Stimulated activated CD4-positive, alpha-beta T cell treated with anti-CD3 and anti-CD28 coated beads, Interleukin-1b, Interleukin-23, amount 100 ng/mL, for 1 hour (primary cell): ENCODE measurements at regions not wholly inside any gene's neighbourhood (a gene's known extent, or its start where the extent isn't known, plus 50 kb on each side); places are given as distances from the start of the nearest gene placed in this dataset.
"Not testable (repeated sequence)": the region's sequence is repeated elsewhere in the genome, so short reads cannot be mapped to it uniquely, and the experiment has no call there.

Source experiments
- DNase-seq, 2 donors: peaks; one replicate each; pipeline ENCODE4 v3.0.0-alpha.2; 2020; ENCODE audit warnings: low read depth in 2 of 2

DNA sequence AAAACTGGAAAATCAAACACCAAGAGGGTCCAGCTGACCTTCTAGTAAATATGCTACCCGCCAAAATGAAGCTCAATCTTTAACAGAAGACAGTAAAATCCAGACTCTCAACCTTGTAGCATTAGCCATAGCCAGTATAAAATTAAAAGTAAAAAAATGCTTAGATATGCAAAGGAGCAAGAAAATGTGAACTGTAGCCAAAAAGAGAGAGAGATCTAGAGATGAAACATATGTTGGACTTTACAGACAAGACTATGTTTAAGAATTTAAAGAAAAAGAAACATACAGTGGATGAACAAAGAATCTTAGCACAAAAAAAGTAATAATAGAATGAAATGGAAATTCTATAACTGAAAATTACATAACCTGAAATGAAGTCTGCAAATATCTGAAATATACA is 344.5 kb downstream of the LRATD1 start:
- no peak for DNase-seq

DNA sequence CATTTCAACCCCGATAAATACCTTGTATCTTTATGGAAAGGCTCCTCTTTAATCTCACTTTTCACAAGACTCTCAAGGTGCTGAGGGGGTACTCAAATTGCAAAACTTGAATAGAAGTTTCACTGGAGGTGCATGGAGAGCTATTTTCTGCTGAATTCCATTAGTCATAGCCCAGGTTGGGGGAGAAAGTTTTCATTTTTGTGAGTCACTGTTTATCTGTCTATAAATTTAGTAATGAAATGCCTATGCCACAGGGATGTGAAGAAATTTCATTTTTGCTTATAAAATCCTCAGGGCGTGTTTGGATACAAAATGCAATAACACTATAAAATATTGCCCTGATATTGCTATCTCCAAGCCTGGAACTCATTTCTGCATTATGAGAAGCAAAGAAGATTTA is 346.3 kb downstream of the LRATD1 start:
- no peak for DNase-seq

DNA sequence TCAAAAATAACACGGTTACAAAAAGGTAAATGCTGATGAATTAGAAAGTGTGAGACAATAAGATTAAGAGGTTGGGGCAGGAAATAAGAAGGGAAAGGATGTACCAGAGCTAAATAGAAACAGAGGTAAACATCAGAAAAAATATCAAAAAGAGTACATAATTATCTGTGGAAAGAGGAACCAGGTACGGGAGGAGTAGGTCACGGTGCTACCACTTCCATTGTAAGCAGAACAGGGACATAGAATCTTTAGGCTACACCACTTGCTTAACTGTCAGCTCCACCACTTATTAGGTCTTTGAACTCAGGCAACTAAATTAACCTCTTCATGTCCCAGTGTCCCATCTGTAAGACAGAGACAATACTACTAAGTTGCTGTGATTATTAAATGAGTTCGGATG is 350.3 kb downstream of the LRATD1 start:
- DNase-seq, result no peak

DNA sequence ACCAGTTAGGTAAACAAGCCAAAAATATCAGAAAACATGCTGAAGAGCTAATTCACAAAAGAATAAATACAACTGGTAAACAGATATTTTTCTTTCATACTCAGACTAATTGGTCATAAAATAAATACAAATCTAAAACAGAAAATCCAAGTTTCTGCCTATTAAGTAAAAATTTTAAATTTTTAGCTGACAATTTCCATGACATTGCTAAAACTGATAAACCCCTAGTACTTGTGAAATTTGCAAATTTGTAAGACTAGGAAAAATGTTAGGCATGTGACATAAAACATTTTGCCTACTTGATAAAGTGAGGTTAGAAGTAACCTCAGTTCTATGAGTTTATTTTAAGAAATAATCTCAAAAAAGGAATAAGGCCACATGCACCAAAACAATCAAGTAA is 356.1 kb downstream of the LRATD1 start:
- no peak for DNase-seq

DNA sequence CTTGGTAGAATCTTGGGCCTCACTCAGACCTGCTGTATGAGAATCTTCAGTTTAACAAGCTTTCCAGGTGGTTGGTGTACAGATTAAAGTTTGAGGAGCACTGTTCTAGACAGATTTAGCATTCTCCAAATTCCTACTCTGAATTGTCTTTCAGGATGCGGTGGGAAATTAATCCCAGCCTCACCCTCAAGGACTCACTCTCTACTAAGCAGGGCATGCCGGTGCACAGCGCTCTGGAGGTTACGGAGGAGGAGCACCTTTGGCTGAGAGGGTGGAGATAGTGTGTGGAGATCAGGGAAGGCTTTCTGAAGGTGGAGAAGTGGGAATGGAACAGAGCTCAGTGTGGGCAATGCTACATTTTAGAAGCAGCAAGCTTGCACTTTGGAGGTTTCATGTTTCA is 359.2 kb downstream of the LRATD1 start:
- no peak for DNase-seq

DNA sequence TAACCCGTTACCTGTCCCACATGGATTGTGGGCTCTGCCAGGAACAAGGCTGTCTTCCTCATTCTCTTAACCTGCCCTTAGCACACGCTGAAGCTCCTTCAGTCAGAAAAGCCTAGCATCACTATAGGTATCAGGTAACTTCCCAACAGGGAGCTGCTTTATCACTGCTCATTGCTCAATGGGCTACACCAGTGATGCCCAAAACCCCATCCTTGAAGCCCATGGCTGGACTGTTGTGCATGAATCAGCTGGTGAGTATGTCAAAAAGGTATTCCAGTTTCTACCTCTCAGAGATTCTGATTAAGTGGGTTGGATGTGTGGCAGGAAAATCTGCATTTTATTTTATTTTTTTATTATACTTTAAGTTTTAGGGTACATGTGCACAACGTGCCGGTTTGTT is 362.2 kb downstream of the LRATD1 start:
- no peak for DNase-seq

GRCh38 chr2:14996351-14997014 is 364.0 kb downstream of the LRATD1 start:
- no peak for DNase-seq

GRCh38 chr2:14998546-14998945 is 366.0 kb downstream of the LRATD1 start:
- no peak for DNase-seq

DNA sequence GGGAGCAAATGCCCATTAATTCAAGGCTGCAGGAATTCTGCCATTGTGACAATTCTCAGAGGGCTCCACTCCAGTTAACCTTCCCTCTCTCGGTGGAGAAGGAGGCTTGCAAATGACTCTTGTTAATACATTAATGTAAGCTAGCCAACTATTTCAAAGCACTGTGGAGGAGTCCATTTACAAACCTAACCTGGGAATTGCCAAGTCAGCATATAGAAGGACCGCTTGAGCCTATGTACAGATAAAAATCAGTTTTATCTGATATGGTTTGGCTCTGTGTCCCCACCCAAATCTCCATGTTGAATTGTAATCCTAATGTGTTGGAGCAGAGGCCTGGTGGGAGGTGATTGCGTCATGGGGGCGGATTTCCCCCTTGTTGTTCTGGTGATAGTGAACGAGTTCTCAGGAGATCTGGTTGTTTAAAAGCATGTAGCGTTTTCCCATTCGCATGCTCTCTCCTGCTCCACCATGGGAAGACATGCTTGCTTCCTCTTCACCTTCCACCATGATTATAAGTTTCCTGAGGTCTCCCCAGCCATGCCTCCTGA is 366.7 kb downstream of the LRATD1 start:
- DNase-seq, result no peak

DNA sequence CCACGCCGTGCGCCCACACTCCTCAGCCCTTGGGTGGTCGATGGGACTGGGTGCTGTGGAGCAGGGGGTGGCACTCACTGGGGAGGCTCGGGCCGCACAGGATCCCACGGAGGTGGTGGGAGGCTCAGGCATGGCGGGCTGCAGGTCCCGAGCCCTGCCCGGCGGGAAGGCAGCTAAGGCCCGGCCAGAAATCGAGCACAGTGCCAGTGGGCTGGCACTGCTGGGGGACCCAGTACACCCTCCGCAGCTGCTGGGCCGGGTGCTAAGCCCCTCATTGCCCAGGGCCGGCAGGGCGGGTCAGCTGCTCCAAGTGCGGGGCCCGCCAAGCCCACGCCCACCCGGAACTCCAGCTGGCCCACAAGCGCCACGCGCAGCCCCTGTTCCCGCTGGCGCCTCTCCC is 370.0 kb downstream of the LRATD1 start:
- DNase-seq, result not testable (repeated sequence)

- no peak for DNase-seq
These were observed 374.1 kb downstream of the LRATD1 start for GRCh38 chr2:15006667-15007066.

DNA sequence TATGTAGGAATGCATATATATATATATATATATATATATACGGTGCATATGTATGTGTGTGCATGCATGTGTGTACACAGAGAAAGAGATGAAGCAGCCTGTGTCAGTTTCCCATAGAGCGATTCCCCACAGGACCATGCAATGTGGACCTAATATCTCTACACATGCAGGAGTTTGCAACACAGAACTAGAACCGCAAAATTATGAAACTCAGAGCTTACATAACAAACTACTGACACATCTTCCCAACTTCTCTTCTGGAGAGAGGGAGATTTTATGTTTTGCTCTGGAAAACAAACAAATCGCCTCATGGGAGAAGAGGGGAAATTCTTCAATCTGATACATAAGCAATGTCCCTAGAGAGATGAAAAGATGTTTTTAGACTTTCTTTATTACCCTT is 377.2 kb downstream of the LRATD1 start:
- no peak for DNase-seq

GRCh38 chr2:15010346-15010745 is 377.8 kb downstream of the LRATD1 start:
- no peak for DNase-seq

GRCh38 chr2:15018814-15019213 is 386.3 kb downstream of the LRATD1 start:
- no peak for DNase-seq

GRCh38 chr2:15023221-15023620 is 390.7 kb downstream of the LRATD1 start:
- no peak for DNase-seq

DNA sequence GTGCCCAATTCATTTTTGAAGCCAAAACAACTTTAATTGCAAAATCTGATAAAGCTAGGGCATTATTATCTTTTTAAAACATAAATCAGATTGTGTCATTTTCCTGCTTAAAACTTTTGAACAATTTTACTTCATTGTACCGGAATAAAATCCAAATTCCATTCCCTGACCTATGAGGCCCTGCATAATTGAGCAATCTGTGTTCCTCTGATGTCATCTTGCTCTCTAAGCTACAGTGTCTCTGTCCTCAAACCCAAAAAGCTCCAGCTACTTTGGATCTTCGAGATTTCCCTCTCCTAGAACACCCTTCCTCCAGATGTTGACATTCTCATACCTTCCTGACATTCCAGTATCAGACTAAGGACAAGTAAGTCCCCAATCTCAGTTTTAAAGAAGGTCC is 395.9 kb downstream of the LRATD1 start:
- no peak for DNase-seq

DNA sequence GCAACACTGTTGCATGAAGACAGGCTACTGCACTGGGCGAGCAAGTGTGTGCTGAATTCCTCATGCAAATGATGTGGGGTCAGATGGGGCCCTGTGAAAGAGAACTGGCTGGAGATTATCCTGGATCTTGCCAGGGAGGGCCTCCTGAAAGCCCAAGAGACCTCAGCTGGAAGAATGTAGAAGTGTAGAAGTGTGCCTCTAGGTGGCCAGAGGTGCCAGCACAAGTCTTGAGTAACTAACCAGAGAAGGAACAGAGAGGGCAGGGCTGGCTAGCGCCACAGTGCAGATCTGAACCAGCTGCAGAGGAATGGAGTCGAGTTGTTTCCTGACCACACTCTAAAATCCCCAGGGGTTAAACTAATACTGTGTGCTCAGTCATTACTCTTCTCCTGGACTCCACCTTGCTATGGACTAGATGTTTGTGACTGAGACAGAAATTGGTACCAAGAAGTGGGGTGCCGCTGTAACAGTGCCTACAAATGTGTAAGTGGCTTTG is 399.3 kb downstream of the LRATD1 start:
- no peak for DNase-seq

GRCh38 chr2:15034246-15034645 is 401.7 kb downstream of the LRATD1 start:
- DNase-seq, result no peak

DNA sequence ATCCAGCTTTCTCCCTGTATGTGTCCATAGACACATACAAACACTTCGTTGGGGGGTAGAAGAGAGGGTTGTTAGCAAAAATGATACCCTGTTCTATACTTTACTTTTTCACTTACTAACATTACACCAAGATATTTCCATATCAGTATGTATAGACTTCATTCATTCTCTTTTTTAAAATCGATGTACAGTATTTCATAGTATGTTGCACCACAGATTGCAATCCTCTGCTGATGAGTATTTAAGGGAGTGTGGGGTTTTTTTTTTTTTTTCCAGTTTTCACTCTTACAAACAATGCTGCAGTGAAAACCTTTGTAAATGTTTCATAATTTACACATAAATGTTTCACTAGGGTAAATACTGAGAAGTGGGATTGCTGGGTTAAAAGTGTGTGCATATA is 402.3 kb downstream of the LRATD1 start:
- DNase-seq, result no peak

GRCh38 chr2:15038366-15039364 is 406.1 kb downstream of the LRATD1 start:
- DNase-seq, result no peak

GRCh38 chr2:15040429-15041084 is 408.0 kb downstream of the LRATD1 start:
- no peak for DNase-seq

DNA sequence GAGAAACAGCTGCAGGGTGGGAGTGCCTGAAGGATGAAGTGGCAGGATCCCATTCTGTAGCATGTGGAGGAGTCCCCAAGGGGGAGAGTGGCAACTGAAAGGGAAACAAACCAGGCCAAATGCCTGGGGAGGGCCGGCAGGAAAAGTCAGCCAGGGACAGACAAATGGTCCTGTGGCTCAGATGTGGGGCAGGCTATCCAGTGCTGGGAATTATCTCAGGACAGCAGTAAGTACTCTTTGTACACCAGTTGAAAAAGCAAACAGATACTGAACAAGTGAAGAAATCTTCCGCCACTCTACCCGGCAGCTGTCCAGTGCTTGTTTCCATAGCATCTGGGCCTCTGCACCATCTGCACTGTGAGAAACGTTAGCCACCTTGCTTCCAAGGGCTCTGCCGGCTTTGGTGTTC is 408.9 kb downstream of the LRATD1 start:
- DNase-seq, result no peak
